HEK293T (cell line): ENCODE measurements at regions not wholly inside any gene's neighbourhood (a gene's known extent, or its start where the extent isn't known, plus 50 kb on each side); places are given as distances from the start of the nearest gene placed in this dataset.
A peak's percentile ranks its signal among the peaks of the same experiment; 100 is the strongest.
"Not testable (repeated sequence)": the region's sequence is repeated elsewhere in the genome, so short reads cannot be mapped to it uniquely, and the experiment has no call there.

Experiments
- CTCF ChIA-PET: fragments of 350-600 bp; formaldehyde crosslinking; extraction: SDS; loops from one replicate; lab custom pipeline; 2021; ENCODE audit warnings: antibody characterized with exemption, inconsistent platforms; lab: Yijun Ruan, JAX
- POLR2A ChIA-PET: fragments of 350-600 bp; formaldehyde crosslinking; extraction: SDS; loops from one replicate; lab custom pipeline; 2020; ENCODE audit warnings: antibody characterized with exemption, inconsistent platforms; lab: Yijun Ruan, JAX
- DNase-seq: peaks from one replicate; pipeline ENCODE4 v3.0.0; 2012; ENCODE audit warnings: mixed read lengths; ENCODE audit errors: extremely low spot score
- ARNT ChIP-seq: fragments of 450-650 bp; IDR thresholded peaks from 2 replicates; pipeline ENCODE4 v1.6.1; 2017; ENCODE audit warnings: mild to moderate bottlenecking
- BHLHE40 ChIP-seq: fragments of 450-650 bp; IDR thresholded peaks from 2 replicates; pipeline ENCODE4 v1.6.1; 2016; ENCODE audit warnings: mild to moderate bottlenecking, moderate library complexity, borderline replicate concordance
- CTBP1 ChIP-seq: fragments of 450-650 bp; IDR thresholded peaks from 2 replicates; pipeline ENCODE4 v1.6.1; 2016; ENCODE audit warnings: borderline replicate concordance
- ELF4 ChIP-seq: fragments of 450-650 bp; IDR thresholded peaks from 2 replicates; pipeline ENCODE4 v1.6.1; 2017; ENCODE audit warnings: antibody characterized with exemption
- FOXA1 ChIP-seq: fragments of 450-650 bp; IDR thresholded peaks from 2 replicates; pipeline ENCODE4 v1.6.1; 2016; ENCODE audit warnings: mild to moderate bottlenecking
- FOXK2 ChIP-seq: fragments of 450-650 bp; IDR thresholded peaks from 2 replicates; pipeline ENCODE4 v1.6.1; 2016; ENCODE audit warnings: mild to moderate bottlenecking
- FOXM1 ChIP-seq: fragments of 450-650 bp; IDR thresholded peaks from 2 replicates; pipeline ENCODE4 v1.6.1; 2017; ENCODE audit warnings: mild to moderate bottlenecking, borderline replicate concordance
- HDGF ChIP-seq: fragments of 450-650 bp; IDR thresholded peaks from 2 replicates; pipeline ENCODE4 v1.6.1; 2017; ENCODE audit warnings: antibody characterized with exemption, borderline replicate concordance
- L3MBTL2 ChIP-seq: fragments of 450-650 bp; conservative IDR thresholded peaks from 2 replicates; pipeline ENCODE4 v1.6.1; 2016; ENCODE audit warnings: mild to moderate bottlenecking
- LEF1 ChIP-seq: fragments of 450-650 bp; IDR thresholded peaks from 2 replicates; pipeline ENCODE4 v1.6.1; 2017; ENCODE audit warnings: mild to moderate bottlenecking, borderline replicate concordance
- NFRKB ChIP-seq: fragments of 450-650 bp; IDR thresholded peaks from 2 replicates; pipeline ENCODE4 v1.6.1; 2016; ENCODE audit warnings: mild to moderate bottlenecking, moderate library complexity
- SP1 ChIP-seq: fragments of 450-650 bp; IDR thresholded peaks from 2 replicates; pipeline ENCODE4 v1.6.1; 2017
- SUZ12 ChIP-seq: fragments of 450-650 bp; IDR thresholded peaks from 2 replicates; pipeline ENCODE4 v1.6.1; 2016; ENCODE audit warnings: mild to moderate bottlenecking
- TARDBP ChIP-seq: fragments of 450-650 bp; IDR thresholded peaks from 2 replicates; pipeline ENCODE4 v1.6.1; 2016
- ZNF384 ChIP-seq: fragments of 450-650 bp; IDR thresholded peaks from 2 replicates; pipeline ENCODE4 v1.6.1; 2016
- TF ChIP-seq, protein P1 (sequence below): fragments of 450-650 bp; IDR thresholded peaks from 2 replicates; pipeline ENCODE4 v1.6.1; 2016

DNA sequence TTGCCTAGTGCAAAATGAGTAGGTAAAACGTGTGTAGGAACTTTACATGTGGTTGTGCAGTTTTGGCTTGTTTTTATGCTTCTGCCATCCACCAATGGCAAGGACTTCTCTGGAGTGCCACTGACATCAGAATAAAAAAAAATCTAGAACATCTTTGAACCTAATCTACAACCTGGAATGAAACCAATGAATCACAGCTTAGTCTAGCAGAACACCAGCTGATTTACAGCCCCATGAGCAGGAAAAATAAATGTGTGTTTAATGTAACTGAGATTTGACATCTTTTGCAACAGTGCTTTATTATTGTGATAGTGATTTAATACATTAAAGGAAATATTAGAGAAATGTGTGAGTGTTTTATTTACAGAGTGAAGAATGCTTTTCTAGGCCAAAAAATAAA, 995.1 kb downstream of the PCDH7 start:
- ChIA-PET CTCF (no interaction called here), POLR2A (no interaction called here)
- no peak for TF ChIP-seq FOXM1
- TF ChIP-seq LEF1, result no peak
- DNase-seq, result no peak

DNA sequence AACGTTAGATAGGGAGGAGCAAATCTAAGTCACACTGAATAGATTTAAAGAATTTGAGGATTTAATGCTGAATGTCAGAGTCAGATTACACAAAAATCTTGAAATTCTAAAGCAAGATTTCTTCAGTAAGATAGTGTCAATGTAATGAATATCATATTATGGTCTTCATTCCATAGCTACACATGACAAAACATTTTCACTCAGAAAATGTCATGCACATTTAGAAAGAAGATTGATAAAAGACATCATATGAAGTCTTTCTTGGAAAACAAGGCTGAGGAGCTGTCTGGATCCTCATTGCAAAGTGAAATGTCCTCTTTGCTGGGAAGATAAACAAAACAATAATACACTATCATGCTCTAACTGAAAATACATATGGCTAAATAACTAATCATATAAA, 1006.9 kb downstream of the PCDH7 start:
- CTCF ChIA-PET, result no interaction called here
- DNase-seq, result no peak
- no peak for TF ChIP-seq FOXA1
- TF ChIP-seq HDGF, result no peak
- POLR2A ChIA-PET, result no interaction called here

DNA sequence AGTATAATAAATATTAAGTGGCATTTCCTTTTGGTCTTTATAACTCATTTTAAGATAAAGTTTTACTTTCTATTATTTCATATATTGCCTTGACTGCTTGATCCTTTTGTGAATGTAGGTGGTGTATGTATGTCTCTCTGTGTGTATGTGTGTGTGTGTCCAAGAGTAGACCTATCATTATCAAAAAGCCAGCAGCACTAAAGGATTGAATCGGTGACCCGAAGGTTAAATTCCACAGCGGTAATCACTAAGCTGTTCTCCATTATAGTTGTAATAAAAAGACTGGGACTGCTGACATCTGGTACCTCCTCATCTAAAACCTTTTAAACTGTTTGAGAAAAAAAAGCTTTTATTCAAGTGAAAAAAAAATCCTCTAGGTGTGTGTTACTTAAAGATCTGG, 1014.8 kb downstream of the PCDH7 start:
- TF ChIP-seq ELF4 (no peak), SUZ12 (no peak), BHLHE40 (no peak), ZNF384 (no peak), NFRKB (no peak), ARNT (no peak), FOXK2 (no peak), SP1 (no peak), TARDBP (no peak), CTBP1 (no peak), HDGF (no peak), L3MBTL2 (no peak), FOXM1 (no peak), FOXA1 (no peak), LEF1 (no peak)
- TF ChIP-seq, protein P1, sequence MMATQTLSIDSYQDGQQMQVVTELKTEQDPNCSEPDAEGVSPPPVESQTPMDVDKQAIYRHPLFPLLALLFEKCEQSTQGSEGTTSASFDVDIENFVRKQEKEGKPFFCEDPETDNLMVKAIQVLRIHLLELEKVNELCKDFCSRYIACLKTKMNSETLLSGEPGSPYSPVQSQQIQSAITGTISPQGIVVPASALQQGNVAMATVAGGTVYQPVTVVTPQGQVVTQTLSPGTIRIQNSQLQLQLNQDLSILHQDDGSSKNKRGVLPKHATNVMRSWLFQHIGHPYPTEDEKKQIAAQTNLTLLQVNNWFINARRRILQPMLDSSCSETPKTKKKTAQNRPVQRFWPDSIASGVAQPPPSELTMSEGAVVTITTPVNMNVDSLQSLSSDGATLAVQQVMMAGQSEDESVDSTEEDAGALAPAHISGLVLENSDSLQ, result no peak
- ChIA-PET POLR2A (no interaction called here), CTCF (no interaction called here)
- no peak for DNase-seq

DNA sequence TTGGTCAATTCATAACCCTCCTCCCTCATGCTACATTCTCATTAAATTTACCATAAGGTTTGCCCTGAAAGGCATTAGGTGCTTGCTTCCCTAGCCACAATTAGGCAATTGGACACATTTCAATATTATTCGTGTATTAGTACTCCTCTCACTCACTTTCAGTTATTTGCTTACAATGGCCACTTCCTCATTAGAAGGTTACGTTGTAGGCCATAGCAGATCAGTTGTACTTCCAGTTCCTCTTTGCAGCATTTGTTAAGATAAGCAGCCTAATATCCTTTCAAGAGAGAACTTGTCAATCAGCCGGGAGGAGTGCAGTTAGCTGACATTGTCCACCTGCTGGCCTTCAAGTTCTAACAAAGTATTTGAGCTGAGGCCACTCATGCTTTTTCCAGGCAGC, 1017.2 kb downstream of the PCDH7 start:
- DNase-seq, result no peak
- TF ChIP-seq CTBP1 (no peak), BHLHE40 (no peak), SP1 (no peak), ELF4 (no peak), ZNF384 (no peak), SUZ12 (no peak), FOXM1 (no peak), FOXA1 (no peak), NFRKB (no peak), L3MBTL2 (no peak), ARNT (no peak), FOXK2 (no peak), HDGF (no peak), LEF1 (no peak), TARDBP (no peak)
- TF ChIP-seq, protein P1, result no peak
- ChIA-PET CTCF (no interaction called here), POLR2A (no interaction called here)

DNA sequence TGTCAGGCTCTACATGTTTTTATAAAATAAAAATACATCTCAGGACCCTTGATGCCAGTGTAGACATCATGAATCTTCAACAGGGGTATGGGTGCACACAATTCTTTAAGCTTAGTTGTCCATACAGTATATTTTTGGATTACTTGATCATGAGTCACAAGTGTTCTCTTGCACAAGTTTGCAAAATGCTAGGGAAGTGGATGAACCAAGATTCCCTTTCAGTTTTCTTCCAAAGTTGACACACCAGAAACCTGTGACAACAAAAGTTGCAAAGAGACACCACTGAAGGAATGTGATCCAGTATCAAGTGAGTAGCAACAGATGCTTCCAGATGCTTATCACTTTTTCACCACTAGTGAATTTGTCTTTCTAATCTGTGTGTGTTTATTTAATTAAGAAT, 1021.2 kb downstream of the PCDH7 start:
- CTCF ChIA-PET, result no interaction called here
- DNase-seq, result no peak
- TF ChIP-seq HDGF (no peak), TARDBP (no peak), FOXK2 (no peak), FOXA1 (no peak), BHLHE40 (no peak)
- POLR2A ChIA-PET, result no interaction called here

DNA sequence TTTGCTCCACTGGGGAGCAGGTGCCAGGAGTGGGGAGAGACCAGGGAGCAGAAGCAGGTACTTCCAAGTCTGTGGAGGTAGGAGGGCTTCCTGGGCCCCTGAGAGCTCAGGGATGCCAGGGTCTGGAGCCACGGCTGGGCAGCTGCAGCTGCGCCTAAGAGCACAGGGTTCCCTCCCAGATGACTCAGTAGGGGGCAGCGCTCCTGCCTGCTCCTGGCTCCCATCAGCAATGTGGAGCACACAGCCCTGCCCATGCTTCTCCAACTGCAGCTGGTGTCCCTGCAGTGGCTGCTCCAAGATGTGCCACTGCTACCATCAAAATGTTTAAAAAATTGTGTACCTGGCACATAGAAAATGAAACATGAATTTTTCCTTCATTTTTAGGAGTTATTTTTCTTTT, 1028.2 kb downstream of the PCDH7 start:
- DNase-seq, result no peak
- TF ChIP-seq SP1 (no peak), L3MBTL2 (no peak), BHLHE40 (no peak), FOXA1 (no peak), ARNT (no peak), LEF1 (no peak)
- ChIA-PET POLR2A (no interaction called here), CTCF (no interaction called here)

DNA sequence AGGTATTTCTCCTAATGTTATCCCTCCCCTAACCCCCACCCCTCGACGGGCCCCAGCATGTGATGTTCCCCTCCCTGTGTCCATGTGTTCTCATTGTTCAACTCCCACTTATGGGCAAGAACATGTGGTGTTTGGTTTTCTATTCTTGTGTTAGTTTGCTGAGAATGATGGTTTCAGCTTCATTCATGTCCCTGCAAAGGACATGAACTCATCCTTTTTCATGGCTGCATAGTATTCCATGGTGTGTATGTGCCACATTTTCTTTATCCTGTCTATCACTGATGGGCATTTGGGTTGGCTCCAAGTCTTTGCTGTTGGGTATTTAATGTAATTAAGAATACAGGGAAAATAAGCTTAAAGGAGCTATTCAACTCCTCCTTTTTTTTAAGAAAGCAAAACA, 1030.4 kb downstream of the PCDH7 start:
- POLR2A ChIA-PET, CTCF ChIA-PET, DNase-seq: not testable (repeated sequence)

DNA sequence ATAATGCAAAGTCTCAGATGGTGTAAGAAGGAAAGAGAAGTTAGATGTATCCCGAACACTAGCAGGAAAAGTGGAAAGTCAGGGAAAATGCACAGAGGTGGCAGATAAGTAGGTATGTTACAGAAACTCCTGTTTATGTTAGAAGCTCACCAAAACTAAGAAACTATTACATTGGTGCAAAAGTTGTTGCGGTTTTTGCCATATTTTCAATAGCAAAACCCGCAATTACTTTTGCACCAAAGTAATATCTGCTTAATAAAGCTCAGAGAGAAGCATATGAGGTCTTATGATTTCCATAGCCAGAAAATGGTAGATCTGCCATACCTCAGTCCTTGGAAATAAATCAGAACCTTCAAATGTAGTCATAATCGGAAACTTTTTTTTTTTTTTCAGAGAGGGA, 1035.6 kb downstream of the PCDH7 start:
- TF ChIP-seq FOXA1 (no peak), CTBP1 (no peak), L3MBTL2 (no peak), FOXM1 (no peak), ELF4 (peak; percentile 46; the same call in 1 of the 2 replicates), NFRKB (no peak)
- DNase-seq, result no peak
- POLR2A ChIA-PET, result no interaction called here
- CTCF ChIA-PET, result no interaction called here
